ENCODE measurements at regions not wholly inside any gene's neighbourhood (a gene's known extent, or its start where the extent isn't known, plus 50 kb on each side); places are given as distances from the start of the nearest gene placed in this dataset.

- CTCF ChIA-PET, result no interaction called here
- no peak for DNase-seq (ENCODE audit: extremely low spot score)
- TF ChIP-seq CTCF (IDR thresholded peaks at IDR 0.05; ENCODE audit: control extremely low read depth, extremely low read depth, low read depth, missing control alignments), result no peak
- POLR2A ChIA-PET, result no interaction called here
Measured at GRCh38 chr13:104181526-104182231, 1115.5 kb upstream of the SLC10A2 start.

GRCh38 chr13:104170980-104171555, 1104.9 kb upstream of the SLC10A2 start:
- CTCF ChIA-PET, result no interaction called here
- DNase-seq (ENCODE audit: extremely low spot score), result no peak
- POLR2A ChIA-PET, result no interaction called here
- TF ChIP-seq CTCF (IDR thresholded peaks at IDR 0.05; ENCODE audit: control extremely low read depth, extremely low read depth, low read depth, missing control alignments), result no peak

- TF ChIP-seq CTCF (IDR thresholded peaks at IDR 0.05; ENCODE audit: control extremely low read depth, extremely low read depth, low read depth, missing control alignments), result no peak
- ChIA-PET CTCF (interaction anchor here (1.0 kb wide), 1 partner anchor 10 kb away, joined by 3 read pairs; no protein-coding TSS in a partner anchor), POLR2A (no interaction called here)
- DNase-seq (ENCODE audit: extremely low spot score), result no peak
Measured at GRCh38 chr13:104163866-104164630, 1097.8 kb upstream of the SLC10A2 start.

- POLR2A ChIA-PET, result no interaction called here
- CTCF ChIA-PET, result interaction anchor here (1.2 to 1.7 kb wide), 2 partner anchors 13 to 27 kb away, joined by 3 to 5 read pairs; no protein-coding TSS in a partner anchor
- no peak for TF ChIP-seq CTCF (IDR thresholded peaks at IDR 0.05; ENCODE audit: control extremely low read depth, extremely low read depth, low read depth, missing control alignments)
- DNase-seq (ENCODE audit: extremely low spot score), result no peak
Measured at GRCh38 chr13:104160536-104160935, 1094.3 kb upstream of the SLC10A2 start.

- no peak for DNase-seq (ENCODE audit: extremely low spot score)
- ChIA-PET POLR2A (no interaction called here), CTCF (no interaction called here)
- no peak for TF ChIP-seq CTCF (IDR thresholded peaks at IDR 0.05; ENCODE audit: control extremely low read depth, extremely low read depth, low read depth, missing control alignments)
Measured at GRCh38 chr13:104143760-104144416, 1077.7 kb upstream of the SLC10A2 start.

- ChIA-PET POLR2A (no interaction called here), CTCF (no interaction called here)
- TF ChIP-seq CTCF (IDR thresholded peaks at IDR 0.05; ENCODE audit: control extremely low read depth, extremely low read depth, low read depth, missing control alignments), result no peak
- no peak for DNase-seq (ENCODE audit: extremely low spot score)
Measured at GRCh38 chr13:104140552-104140951, 1074.3 kb upstream of the SLC10A2 start.
